Sigmoid colon (tissue), 6 donors: ENCODE measurements at regions not wholly inside any gene's neighbourhood (a gene's known extent, or its start where the extent isn't known, plus 50 kb on each side); places are given as distances from the start of the nearest gene placed in this dataset.
"Not testable (repeated sequence)": the region's sequence is repeated elsewhere in the genome, so short reads cannot be mapped to it uniquely, and the experiment has no call there.

Experiments
- DNase-seq: peaks from one replicate; pipeline ENCODE4 v3.0.0-alpha.2; 2019
- H3K27ac ChIP-seq, 4 donors: fragments of 200-600 bp; sonication (generic); one replicate each; pipeline ENCODE4 v1.5.1; 2016 to 2019; ENCODE audit warnings: mild to moderate bottlenecking in 1 of 4
- H3K27me3 ChIP-seq, 3 donors: fragments of 200-600 bp; sonication (generic); one replicate each; pipeline ENCODE4 v1.5.1; 2019; ENCODE audit warnings: mild to moderate bottlenecking in 1 of 3
- H3K36me3 ChIP-seq, 4 donors: fragments of 200-600 bp; sonication (generic); one replicate each; pipeline ENCODE4 v1.5.1; 2016 to 2019
- H3K4me1 ChIP-seq, 4 donors: fragments of 200-600 bp; sonication (generic); one replicate each; pipeline ENCODE4 v1.5.1; 2017 to 2019
- H3K4me3 ChIP-seq, 4 donors: fragments of 200-600 bp; sonication (generic); one replicate each; pipeline ENCODE4 v1.5.1; 2017 to 2019; ENCODE audit warnings: mild to moderate bottlenecking in 2 of 4, moderate library complexity in 1 of 4
- H3K9me3 ChIP-seq, 4 donors: fragments of 200-600 bp in 3 of 4; sonication (generic) in 3 of 4; one replicate each; pipeline versions ENCODE4 v1.5.1 to v1.6.1; 2013 to 2019
- EP300 ChIP-seq, 4 donors: sonication (generic); formaldehyde crosslinking; IDR thresholded peaks; one replicate each; pipeline ENCODE4 v1.6.1; 2017; ENCODE audit warnings: antibody characterized with exemption in 4 of 4
- POLR2A ChIP-seq, 2 donors: fragments of 450-650 bp; IDR thresholded peaks; one replicate each; pipeline ENCODE4 v1.6.1; 2016; ENCODE audit warnings: antibody characterized with exemption in 2 of 2, mild to moderate bottlenecking in 2 of 2, moderate library complexity in 2 of 2
- POLR2AphosphoS5 ChIP-seq, 4 donors: sonication (generic); formaldehyde crosslinking; IDR thresholded peaks; one replicate each; pipeline ENCODE4 v1.6.1; 2017; ENCODE audit warnings: antibody characterized with exemption in 4 of 4
- WGBS, 2 donors: extraction: QIAGEN DNeasy Blood & Tissue Kit; methylation state at CpG; one replicate each; pipeline ENCODE4 v1.1.7; 2013; 5-methylcytosine and 5-hydroxymethylcytosine counted together
- intact Hi-C: fragments of 100-400 bp; cut with DNase I; formaldehyde crosslinking; loops from one replicate; pipeline ENCODE4 v1.15.1; 2023
- TF ChIP-seq, protein P1 (sequence below), 4 experiments: fragments of 450-650 bp in 3 of 4; fragments of 200-600 bp in 1 of 4; IDR thresholded peaks; one replicate each; pipeline ENCODE4 v1.5.1; 2016 to 2019; ENCODE audit warnings: antibody characterized with exemption in 4 of 4, mild to moderate bottlenecking in 3 of 4, moderate library complexity in 2 of 4
- donor health status: healthy with polysubstance abuse.
- donor health status: healthy.

DNA sequence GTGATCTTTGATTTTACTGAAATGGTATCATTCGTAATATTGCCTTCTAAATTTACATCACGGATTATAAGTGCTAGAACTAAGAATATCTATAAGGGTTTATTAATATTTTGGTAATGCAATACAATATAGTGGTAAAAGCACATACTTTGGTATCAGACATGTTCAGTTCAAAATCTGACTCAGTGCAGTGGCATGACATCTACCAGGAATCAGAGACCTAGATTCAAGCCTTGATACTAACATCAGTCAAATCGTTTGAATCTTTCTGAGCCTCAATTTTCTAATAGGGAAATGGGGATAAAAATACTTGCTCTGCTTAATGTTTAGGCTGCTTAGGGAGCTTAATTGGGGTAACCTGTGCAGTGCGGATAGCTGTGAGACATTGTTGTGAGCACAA is 488.0 kb downstream of the BCKDHB start:
- no peak for DNase-seq
- no peak overlapping the region for H3K27ac ChIP-seq
- no peaks in the 10 kb centered on the region for H3K27me3 ChIP-seq
- no peaks in the 10 kb centered on the region for H3K4me1 ChIP-seq
- TF ChIP-seq POLR2A (IDR thresholded peaks at IDR 0.05): no peak
- TF ChIP-seq POLR2AphosphoS5 (IDR thresholded peaks at IDR 0.05): no peak
- TF ChIP-seq EP300 (IDR thresholded peaks at IDR 0.05): no peak
- TF ChIP-seq, protein P1, sequence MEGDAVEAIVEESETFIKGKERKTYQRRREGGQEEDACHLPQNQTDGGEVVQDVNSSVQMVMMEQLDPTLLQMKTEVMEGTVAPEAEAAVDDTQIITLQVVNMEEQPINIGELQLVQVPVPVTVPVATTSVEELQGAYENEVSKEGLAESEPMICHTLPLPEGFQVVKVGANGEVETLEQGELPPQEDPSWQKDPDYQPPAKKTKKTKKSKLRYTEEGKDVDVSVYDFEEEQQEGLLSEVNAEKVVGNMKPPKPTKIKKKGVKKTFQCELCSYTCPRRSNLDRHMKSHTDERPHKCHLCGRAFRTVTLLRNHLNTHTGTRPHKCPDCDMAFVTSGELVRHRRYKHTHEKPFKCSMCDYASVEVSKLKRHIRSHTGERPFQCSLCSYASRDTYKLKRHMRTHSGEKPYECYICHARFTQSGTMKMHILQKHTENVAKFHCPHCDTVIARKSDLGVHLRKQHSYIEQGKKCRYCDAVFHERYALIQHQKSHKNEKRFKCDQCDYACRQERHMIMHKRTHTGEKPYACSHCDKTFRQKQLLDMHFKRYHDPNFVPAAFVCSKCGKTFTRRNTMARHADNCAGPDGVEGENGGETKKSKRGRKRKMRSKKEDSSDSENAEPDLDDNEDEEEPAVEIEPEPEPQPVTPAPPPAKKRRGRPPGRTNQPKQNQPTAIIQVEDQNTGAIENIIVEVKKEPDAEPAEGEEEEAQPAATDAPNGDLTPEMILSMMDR (IDR thresholded peaks at IDR 0.05): no peak
- intact Hi-C loops: no loop called here
- WGBS, 2 donors: 92 to 93% methylated on average over 4 of the region's 4 CpGs
- H3K36me3 ChIP-seq: no peaks in the 10 kb centered on the region
- H3K4me3 ChIP-seq: no peak overlapping the region
- no peaks in the 10 kb centered on the region for H3K9me3 ChIP-seq

DNA sequence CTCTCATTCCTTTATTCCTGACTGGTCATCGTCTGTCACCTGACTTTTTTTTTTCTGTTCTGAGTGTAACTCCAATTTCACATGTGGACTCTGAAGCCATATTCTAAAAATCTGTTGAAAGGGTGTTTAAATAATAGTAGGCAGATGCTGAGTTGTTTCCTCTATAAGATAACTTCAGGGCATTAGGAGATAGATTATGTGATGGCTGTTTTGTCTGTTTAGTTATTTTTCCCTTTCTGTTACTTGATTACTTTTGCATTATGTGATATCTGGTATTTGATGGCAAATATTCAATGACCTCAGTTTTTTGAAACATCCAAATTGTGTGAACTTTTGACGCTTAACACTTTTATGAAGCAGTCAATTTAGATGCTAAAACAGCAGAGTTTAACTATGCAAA is 486.0 kb downstream of the BCKDHB start:
- no peaks in the 10 kb centered on the region for H3K4me1 ChIP-seq
- DNase-seq: no peak
- no peaks in the 10 kb centered on the region for H3K36me3 ChIP-seq
- no peak overlapping the region for H3K4me3 ChIP-seq
- H3K27me3 ChIP-seq: no peaks in the 10 kb centered on the region
- 72 to 77% methylated on average over 2 of the region's 2 CpGs for WGBS, 2 donors
- intact Hi-C loops: no loop called here
- H3K27ac ChIP-seq: no peak overlapping the region
- TF ChIP-seq, protein P1 (IDR thresholded peaks at IDR 0.05): no peak
- no peak for TF ChIP-seq EP300 (IDR thresholded peaks at IDR 0.05)
- TF ChIP-seq POLR2A (IDR thresholded peaks at IDR 0.05): no peak
- no peak for TF ChIP-seq POLR2AphosphoS5 (IDR thresholded peaks at IDR 0.05)
- no peaks in the 10 kb centered on the region for H3K9me3 ChIP-seq

DNA sequence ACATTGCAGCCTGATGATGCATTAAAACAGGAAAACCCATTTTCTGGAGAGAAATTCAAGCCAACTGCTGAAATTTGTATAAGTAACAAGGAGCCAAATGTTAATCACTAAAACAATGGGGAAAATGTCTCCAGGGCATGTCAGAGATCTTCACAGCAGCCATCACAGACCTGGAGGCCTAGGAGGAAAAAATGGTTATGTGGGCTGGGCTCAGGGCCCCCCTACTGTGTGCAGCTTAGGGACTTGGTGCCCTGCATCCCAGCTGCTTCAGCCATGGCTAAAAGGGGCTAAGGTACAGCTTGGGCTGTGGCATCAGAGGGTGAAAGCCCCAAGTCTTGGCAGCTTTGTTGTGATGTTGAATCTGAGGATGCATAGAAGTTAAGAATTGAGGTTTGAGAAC is 479.8 kb downstream of the BCKDHB start:
- DNase-seq: no peak
- Histone ChIP-seq H3K27ac (no peak overlapping the region), H3K9me3 (no peaks in the 10 kb centered on the region), H3K4me3 (no peak overlapping the region), H3K27me3 (no peaks in the 10 kb centered on the region), H3K36me3 (no peaks in the 10 kb centered on the region), H3K4me1 (no peaks in the 10 kb centered on the region)
- intact Hi-C loops: no loop called here
- TF ChIP-seq, protein P1 (IDR thresholded peaks at IDR 0.05): no peak
- TF ChIP-seq POLR2AphosphoS5 (IDR thresholded peaks at IDR 0.05) (no peak), EP300 (IDR thresholded peaks at IDR 0.05) (no peak), POLR2A (IDR thresholded peaks at IDR 0.05) (no peak)

DNA sequence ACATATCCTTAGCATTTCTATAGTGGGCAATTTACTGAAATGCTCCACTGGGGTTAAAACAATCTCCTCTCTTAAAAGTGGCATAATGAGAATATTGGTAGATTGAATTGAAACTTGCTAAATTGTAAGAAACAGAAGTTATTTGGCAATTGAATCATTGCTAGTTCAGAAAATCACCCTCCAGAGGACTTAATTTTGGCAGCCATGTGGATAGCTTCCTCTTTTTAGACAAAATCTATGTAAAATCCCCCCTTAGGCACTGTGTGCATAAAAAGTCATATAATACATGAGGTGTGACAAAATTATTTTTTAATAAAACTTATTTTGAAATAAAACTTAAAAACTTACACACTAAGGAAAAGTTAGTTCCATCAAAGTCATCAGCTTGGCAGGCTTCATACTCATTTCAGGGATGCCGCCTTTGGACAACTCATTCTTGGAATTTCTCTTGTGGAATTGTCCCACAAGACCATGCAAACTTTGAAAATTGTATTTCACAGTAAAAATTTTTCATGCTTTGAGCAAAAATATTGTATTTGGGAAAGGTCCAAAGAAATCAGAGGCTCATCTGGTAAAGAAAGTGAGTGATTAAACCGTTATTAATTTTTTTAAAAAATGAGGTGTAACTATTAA is 473.0 kb downstream of the BCKDHB start:
- Histone ChIP-seq H3K36me3 (no peaks in the 10 kb centered on the region), H3K9me3 (no peaks in the 10 kb centered on the region), H3K27me3 (no peaks in the 10 kb centered on the region), H3K27ac (no peak overlapping the region), H3K4me3 (no peak overlapping the region), H3K4me1 (no peaks in the 10 kb centered on the region)
- TF ChIP-seq POLR2AphosphoS5 (IDR thresholded peaks at IDR 0.05) (no peak), EP300 (IDR thresholded peaks at IDR 0.05) (no peak), POLR2A (IDR thresholded peaks at IDR 0.05) (no peak)
- TF ChIP-seq, protein P1 (IDR thresholded peaks at IDR 0.05): no peak
- intact Hi-C loops: no loop called here
- 81 to 89% methylated on average over 2 of the region's 2 CpGs for WGBS, 2 donors
- no peak for DNase-seq

DNA sequence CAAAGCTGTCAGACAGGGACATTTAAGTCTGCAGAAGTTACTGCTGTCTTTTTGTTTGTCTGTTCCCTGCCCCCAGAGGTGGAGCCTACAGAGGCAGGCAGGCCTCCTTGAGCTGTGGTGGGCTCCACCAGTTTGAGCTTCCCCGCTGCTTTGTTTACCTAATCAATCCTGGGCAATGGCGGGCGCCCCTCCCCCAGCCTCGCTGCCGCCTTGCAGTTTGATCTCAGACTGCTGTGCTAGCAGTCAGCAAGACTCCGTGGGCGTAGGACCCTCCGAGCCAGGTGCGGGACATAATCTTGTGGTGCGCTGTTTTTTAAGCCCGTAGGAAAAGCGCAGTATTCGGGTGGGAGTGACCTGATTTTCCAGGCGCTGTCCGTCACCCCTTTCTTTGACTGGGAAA is 466.8 kb downstream of the BCKDHB start:
- H3K9me3 ChIP-seq, H3K4me1 ChIP-seq, H3K27ac ChIP-seq, H3K4me3 ChIP-seq, H3K27me3 ChIP-seq, intact Hi-C loops, DNase-seq, H3K36me3 ChIP-seq: not testable (repeated sequence)
- 69 to 73% methylated on average over 15 of the region's 15 CpGs for WGBS, 2 donors
